Colonic mucosa (tissue), 4 donors: ENCODE measurements at regions not wholly inside any gene's neighbourhood (a gene's known extent, or its start where the extent isn't known, plus 50 kb on each side); places are given as distances from the start of the nearest gene placed in this dataset.

ENCODE experiments used
- DNase-seq: peaks from one replicate; pipeline ENCODE4 v3.0.0-alpha.2; 2020
- H3K27ac ChIP-seq: fragments of 200-600 bp; one replicate; pipeline ENCODE4 v1.8.0; 2021
- H3K27me3 ChIP-seq: fragments of 200-600 bp; one replicate; pipeline ENCODE4 v1.8.0; 2021
- H3K36me3 ChIP-seq: fragments of 200-600 bp; one replicate; pipeline ENCODE4 v1.8.0; 2021
- H3K4me1 ChIP-seq: fragments of 200-600 bp; one replicate; pipeline ENCODE4 v1.8.0; 2021; ENCODE audit warnings: mild to moderate bottlenecking
- H3K4me3 ChIP-seq: fragments of 200-600 bp; one replicate; pipeline ENCODE4 v1.8.0; 2021
- H3K9ac ChIP-seq, 2 donors: one replicate each; pipeline ENCODE4 v1.7.0; 2013; ENCODE audit warnings: control low read depth in 2 of 2, low read depth in 2 of 2, low read length in 2 of 2
- H3K9me3 ChIP-seq: fragments of 200-600 bp; one replicate; pipeline ENCODE4 v1.8.0; 2021
- intact Hi-C: fragments of 100-400 bp; cut with DNase I; formaldehyde crosslinking; loops from one replicate; pipeline ENCODE4 v1.14.1; 2022
- TF ChIP-seq, protein P1 (sequence below): fragments of 200-600 bp; IDR thresholded peaks from one replicate; pipeline ENCODE4 v1.8.0; 2022; ENCODE audit warnings: antibody characterized with exemption, mild to moderate bottlenecking
- donor health status: healthy.
- donor health status: DM: no; HTN: no; CAD: no.
- donor health status: DM: no; HTN: no; CAD: no.

DNA sequence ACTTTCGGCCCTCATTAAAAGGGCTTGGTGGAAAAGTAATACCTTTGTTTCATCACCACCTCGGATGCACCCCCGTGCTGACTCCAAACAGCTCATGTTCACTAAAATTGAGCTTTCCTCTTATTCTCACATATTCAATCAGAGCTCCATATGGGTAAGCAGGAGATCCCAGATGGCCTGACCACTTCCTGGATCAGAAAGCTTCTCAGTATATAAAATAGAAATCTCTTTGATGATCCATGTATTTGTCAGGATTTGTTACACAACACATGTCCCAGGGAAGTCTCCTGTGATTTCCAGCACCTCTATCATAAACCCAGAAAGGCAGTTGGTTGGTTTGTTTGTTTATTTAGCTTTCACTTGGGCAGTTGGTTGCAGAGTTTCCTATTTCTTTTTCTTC lies 402.0 kb downstream of the MLLT3 start:
- Histone ChIP-seq H3K4me1 (no peaks in the 10 kb centered on the region), H3K36me3 (no peaks in the 10 kb centered on the region), H3K27me3 (no peaks in the 10 kb centered on the region), H3K4me3 (no peak overlapping the region), H3K9me3 (no peaks in the 10 kb centered on the region), H3K27ac (no peak overlapping the region), H3K9ac (no peak overlapping the region)
- intact Hi-C loops = no loop called here
- TF ChIP-seq, protein P1, sequence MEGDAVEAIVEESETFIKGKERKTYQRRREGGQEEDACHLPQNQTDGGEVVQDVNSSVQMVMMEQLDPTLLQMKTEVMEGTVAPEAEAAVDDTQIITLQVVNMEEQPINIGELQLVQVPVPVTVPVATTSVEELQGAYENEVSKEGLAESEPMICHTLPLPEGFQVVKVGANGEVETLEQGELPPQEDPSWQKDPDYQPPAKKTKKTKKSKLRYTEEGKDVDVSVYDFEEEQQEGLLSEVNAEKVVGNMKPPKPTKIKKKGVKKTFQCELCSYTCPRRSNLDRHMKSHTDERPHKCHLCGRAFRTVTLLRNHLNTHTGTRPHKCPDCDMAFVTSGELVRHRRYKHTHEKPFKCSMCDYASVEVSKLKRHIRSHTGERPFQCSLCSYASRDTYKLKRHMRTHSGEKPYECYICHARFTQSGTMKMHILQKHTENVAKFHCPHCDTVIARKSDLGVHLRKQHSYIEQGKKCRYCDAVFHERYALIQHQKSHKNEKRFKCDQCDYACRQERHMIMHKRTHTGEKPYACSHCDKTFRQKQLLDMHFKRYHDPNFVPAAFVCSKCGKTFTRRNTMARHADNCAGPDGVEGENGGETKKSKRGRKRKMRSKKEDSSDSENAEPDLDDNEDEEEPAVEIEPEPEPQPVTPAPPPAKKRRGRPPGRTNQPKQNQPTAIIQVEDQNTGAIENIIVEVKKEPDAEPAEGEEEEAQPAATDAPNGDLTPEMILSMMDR = no peak
- DNase-seq = no peak

DNA sequence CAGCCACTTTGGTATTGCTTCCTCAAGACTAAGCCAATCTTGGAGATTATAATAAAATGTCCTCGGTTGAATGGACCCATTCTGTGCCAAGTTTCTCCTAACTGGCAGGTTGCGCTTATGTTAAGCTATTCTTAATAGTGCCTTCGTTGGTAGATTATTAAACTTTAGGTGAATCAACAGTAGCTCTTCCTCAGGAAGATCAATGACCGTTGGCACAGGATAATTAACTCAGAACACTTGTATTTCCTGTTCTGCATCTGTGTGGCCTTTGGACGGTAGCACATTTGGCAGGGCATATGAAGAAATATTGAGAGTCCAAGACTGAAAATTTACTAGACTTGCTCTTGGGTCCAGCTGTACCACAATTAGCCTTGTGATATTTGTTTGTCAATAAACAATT lies 402.9 kb downstream of the MLLT3 start:
- intact Hi-C loops = no loop called here
- Histone ChIP-seq H3K27me3 (no peaks in the 10 kb centered on the region), H3K9me3 (no peaks in the 10 kb centered on the region), H3K36me3 (no peaks in the 10 kb centered on the region), H3K4me3 (no peak overlapping the region), H3K4me1 (no peaks in the 10 kb centered on the region), H3K9ac (no peak overlapping the region), H3K27ac (peak overlapping the region; percentile 6)
- TF ChIP-seq, protein P1 = no peak
- peak; percentile 38 for DNase-seq

DNA sequence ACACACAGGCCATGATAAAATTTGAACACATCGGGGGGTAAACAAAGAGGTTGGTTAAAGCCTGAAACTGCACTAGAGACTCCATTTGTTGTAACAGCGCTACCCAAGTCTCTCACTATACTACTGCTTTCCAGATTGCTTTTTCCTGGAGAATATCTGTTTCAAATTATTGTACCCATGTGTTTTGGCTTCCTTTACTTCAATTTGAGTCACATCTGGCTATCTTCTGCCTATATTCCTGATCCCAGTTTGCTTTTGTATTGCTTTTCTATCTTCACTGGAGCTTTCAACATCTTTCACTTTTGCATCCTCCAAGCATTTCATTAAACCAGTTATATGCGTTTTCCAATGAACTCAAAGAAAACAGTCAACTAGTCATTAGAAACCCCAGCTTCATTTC lies 404.7 kb downstream of the MLLT3 start:
- TF ChIP-seq, protein P1 = no peak
- intact Hi-C loops = no loop called here

DNA sequence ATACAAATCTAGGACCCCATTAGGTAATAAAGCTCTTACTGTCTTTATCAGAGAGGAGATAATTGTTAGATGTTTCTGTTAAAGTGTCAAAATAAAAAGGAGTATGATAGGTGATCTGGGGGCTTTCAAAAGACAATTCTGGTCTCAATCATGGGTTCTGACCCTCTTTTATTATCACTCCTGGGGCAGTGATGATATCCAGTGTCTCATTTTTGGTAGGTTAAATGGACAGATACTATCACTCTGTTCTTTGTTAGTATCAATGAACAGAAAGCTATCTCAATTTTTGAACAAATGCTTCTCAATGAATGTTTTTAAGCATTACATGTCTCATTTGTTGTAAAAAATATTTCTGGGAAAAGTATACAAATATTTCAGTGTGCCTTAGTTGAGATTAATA lies 405.9 kb downstream of the MLLT3 start:
- no peak for DNase-seq
- intact Hi-C loops = no loop called here
- H3K27me3 ChIP-seq = no peaks in the 10 kb centered on the region
- no peak overlapping the region for H3K9ac ChIP-seq
- TF ChIP-seq, protein P1 = no peak
- H3K4me1 ChIP-seq = no peaks in the 10 kb centered on the region
- no peak overlapping the region for H3K27ac ChIP-seq
- no peaks in the 10 kb centered on the region for H3K9me3 ChIP-seq
- no peaks in the 10 kb centered on the region for H3K36me3 ChIP-seq
- no peak overlapping the region for H3K4me3 ChIP-seq

More for the DNA sequence above, 404.7 kb downstream of the MLLT3 start:
- Histone ChIP-seq H3K27ac (no peak overlapping the region), H3K4me1 (no peaks in the 10 kb centered on the region), H3K36me3 (no peaks in the 10 kb centered on the region), H3K9ac (no peak overlapping the region), H3K9me3 (no peaks in the 10 kb centered on the region), H3K27me3 (no peaks in the 10 kb centered on the region), H3K4me3 (no peak overlapping the region)
- no peak for DNase-seq

DNA sequence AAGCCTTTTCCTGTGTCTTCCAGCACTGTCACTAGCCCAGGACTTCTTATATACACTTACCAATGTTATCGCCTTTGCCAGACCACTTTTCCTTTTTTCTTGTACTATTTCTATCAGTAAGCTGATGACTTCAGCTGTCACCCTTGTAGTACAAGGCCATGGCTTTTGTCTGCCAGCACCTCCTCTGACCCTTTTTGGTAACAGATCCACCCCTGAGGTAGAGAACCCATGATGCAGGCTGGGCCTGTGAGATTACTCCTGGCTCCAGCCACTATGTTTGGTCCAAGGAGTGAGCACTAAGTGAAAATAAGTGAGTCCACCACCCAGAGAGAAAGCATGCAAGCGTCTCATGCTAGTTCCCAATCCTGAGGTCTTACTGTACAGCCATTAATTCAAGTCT lies 406.7 kb downstream of the MLLT3 start:
- H3K9me3 ChIP-seq = no peaks in the 10 kb centered on the region
- no peaks in the 10 kb centered on the region for H3K27me3 ChIP-seq
- H3K9ac ChIP-seq = no peak overlapping the region
- H3K36me3 ChIP-seq = no peaks in the 10 kb centered on the region
- TF ChIP-seq, protein P1 = no peak
- H3K4me1 ChIP-seq = no peaks in the 10 kb centered on the region
- H3K4me3 ChIP-seq = no peak overlapping the region
- no peak overlapping the region for H3K27ac ChIP-seq
- no peak for DNase-seq
- intact Hi-C loops = no loop called here

DNA sequence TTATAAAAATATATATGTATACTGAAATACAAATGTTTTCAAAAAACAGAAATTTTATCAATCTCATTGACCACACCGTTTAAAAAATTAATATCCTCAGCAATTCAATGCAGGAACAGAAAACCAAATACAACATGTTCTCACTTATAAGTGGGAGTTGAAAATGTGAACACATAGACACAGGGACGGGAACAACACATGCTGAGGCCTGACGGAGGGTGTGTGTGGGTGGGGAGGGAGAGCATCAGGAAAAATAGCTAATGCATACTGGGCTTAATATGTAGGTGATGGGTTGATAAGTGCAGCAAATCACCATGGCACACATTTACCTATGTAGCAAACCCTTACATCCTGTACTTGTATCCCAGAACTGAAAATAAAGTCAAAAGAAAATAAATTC lies 409.5 kb downstream of the MLLT3 start:
- Histone ChIP-seq H3K4me1 (no peaks in the 10 kb centered on the region), H3K9me3 (no peaks in the 10 kb centered on the region), H3K9ac (no peak overlapping the region), H3K27me3 (no peaks in the 10 kb centered on the region), H3K27ac (no peak overlapping the region), H3K36me3 (no peaks in the 10 kb centered on the region), H3K4me3 (no peak overlapping the region)
- intact Hi-C loops = no loop called here
- no peak for DNase-seq
- TF ChIP-seq, protein P1 = no peak
